ENCODE measurements at regions not wholly inside any gene's neighbourhood (a gene's known extent, or its start where the extent isn't known, plus 50 kb on each side); places are given as distances from the start of the nearest gene placed in this dataset.

- TF ChIP-seq REST (tag by site-specific recombination; IDR thresholded peaks at IDR 0.05) = no peak
- no peak for TF ChIP-seq ZNF488 (tag by site-specific recombination; IDR thresholded peaks at IDR 0.05)
- no peak for TF ChIP-seq ZNF707 (tag by site-specific recombination; IDR thresholded peaks at IDR 0.05)
These were observed 277.8 kb downstream of the RAP2B start for GRCh38 chr3:153439780-153440179.

Measured in HEK293 (cell line).